NCI-H128 (cell line): ENCODE measurements at regions not wholly inside any gene's neighbourhood (a gene's known extent, or its start where the extent isn't known, plus 50 kb on each side); places are given as distances from the start of the nearest gene placed in this dataset.

Experiments
- DNase-seq: peaks from one replicate; lab custom pipeline; 2025; ENCODE audit not compliant: unreplicated experiment; lab: John Stamatoyannopoulos, UW

- DNase-seq: peak; percentile 40
Observed at GRCh38 chr3:124467980-124468902, 262.0 kb upstream of the UMPS start.

GRCh38 chr3:124469555-124469954, 260.7 kb upstream of the UMPS start:
- no peak for DNase-seq

GRCh38 chr3:124478830-124479229, 251.4 kb upstream of the UMPS start:
- DNase-seq: no peak

GRCh38 chr3:124483915-124484470, 246.3 kb upstream of the UMPS start:
- no peak for DNase-seq

GRCh38 chr3:124486324-124486723, 243.9 kb upstream of the UMPS start:
- DNase-seq: no peak

GRCh38 chr3:124489506-124489905, 240.7 kb upstream of the UMPS start:
- no peak for DNase-seq

GRCh38 chr3:124491098-124491497, 239.2 kb upstream of the UMPS start:
- no peak for DNase-seq

- no peak for DNase-seq
Observed at GRCh38 chr3:124491875-124492274, 238.4 kb upstream of the UMPS start.

GRCh38 chr3:124492824-124493223, 237.4 kb upstream of the UMPS start:
- DNase-seq: no peak

- DNase-seq: no peak
Observed at GRCh38 chr3:124496061-124496460, 234.2 kb upstream of the UMPS start.

GRCh38 chr3:124497487-124497886, 232.8 kb upstream of the UMPS start:
- no peak for DNase-seq

- no peak for DNase-seq
Observed at GRCh38 chr3:124498891-124499290, 231.4 kb upstream of the UMPS start.

- DNase-seq: no peak
Observed at GRCh38 chr3:124504332-124505059, 225.8 kb upstream of the UMPS start.

GRCh38 chr3:124509884-124510283, 220.4 kb upstream of the UMPS start:
- DNase-seq: no peak

- DNase-seq: no peak
Observed at GRCh38 chr3:124510290-124510689, 220.0 kb upstream of the UMPS start.

GRCh38 chr3:124512881-124513609, 217.2 kb upstream of the UMPS start:
- no peak for DNase-seq

- no peak for DNase-seq
Observed at GRCh38 chr3:124513610-124513997, 216.6 kb upstream of the UMPS start.

GRCh38 chr3:124514683-124515082, 215.6 kb upstream of the UMPS start:
- DNase-seq: no peak

GRCh38 chr3:124516333-124516732, 213.9 kb upstream of the UMPS start:
- no peak for DNase-seq

GRCh38 chr3:124517306-124517705, 212.9 kb upstream of the UMPS start:
- DNase-seq: no peak

GRCh38 chr3:124518350-124518749, 211.9 kb upstream of the UMPS start:
- no peak for DNase-seq
